ENCODE measurements at regions not wholly inside any gene's neighbourhood (a gene's known extent, or its start where the extent isn't known, plus 50 kb on each side); places are given as distances from the start of the nearest gene placed in this dataset.
"Not testable (repeated sequence)": the region's sequence is repeated elsewhere in the genome, so short reads cannot be mapped to it uniquely, and the experiment has no call there.

GRCh38 chr4:125591290-125591689 is 276.5 kb downstream of the FAT4 start:
- DNase-seq (ENCODE audit: low read depth) = no peak

GRCh38 chr4:125594056-125594602 is 279.4 kb downstream of the FAT4 start:
- DNase-seq (ENCODE audit: low read depth) = no peak

- DNase-seq (ENCODE audit: low read depth) = not testable (repeated sequence)
Measured at GRCh38 chr4:125605926-125606325, 291.2 kb downstream of the FAT4 start.

GRCh38 chr4:125620066-125620860 is 305.5 kb downstream of the FAT4 start:
- no peak for DNase-seq (ENCODE audit: low read depth)

DNA sequence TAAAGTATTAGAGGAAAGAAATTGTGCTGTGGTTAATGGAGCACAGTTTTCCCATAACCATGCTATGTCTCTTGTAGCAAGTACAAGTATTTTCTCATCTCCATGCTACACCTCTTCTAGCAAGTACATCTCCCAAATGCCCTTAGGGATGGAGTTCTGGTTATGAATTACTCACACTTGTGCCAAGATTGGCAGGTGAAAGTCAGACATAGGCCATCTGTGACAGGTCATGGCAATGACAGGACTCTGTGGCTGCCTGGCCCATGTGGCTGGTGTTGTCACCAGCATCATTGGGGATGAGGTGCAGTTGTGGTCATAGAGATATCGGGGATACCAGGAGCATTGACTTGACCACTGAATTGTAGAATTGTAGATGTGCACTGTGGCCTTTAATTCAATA is 310.2 kb downstream of the FAT4 start:
- no peak for DNase-seq (ENCODE audit: low read depth)

GRCh38 chr4:125626946-125627345 is 312.2 kb downstream of the FAT4 start:
- DNase-seq (ENCODE audit: low read depth) = no peak

DNA sequence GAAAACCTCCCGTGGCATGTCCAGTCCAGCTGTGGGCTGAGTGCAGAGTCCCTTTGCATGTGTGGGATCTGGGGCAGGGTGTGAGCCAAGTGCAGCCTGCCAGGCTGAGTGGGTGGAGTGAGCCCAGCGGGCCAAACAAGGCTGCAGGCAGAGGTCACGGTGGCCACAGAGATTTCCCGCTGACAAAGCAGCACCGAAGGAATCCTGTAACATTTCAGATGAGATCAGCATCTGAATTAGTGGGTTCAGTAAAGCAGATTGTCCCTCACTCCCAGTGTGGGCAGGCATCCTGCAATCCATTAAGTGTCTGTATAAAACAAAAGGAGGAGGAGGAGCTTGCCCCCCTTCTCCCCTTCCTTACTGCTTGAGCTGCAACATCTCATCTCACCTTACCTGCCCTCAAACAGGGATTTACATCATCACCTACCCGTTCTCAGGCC is 324.4 kb downstream of the FAT4 start:
- no peak for DNase-seq (ENCODE audit: low read depth)

DNA sequence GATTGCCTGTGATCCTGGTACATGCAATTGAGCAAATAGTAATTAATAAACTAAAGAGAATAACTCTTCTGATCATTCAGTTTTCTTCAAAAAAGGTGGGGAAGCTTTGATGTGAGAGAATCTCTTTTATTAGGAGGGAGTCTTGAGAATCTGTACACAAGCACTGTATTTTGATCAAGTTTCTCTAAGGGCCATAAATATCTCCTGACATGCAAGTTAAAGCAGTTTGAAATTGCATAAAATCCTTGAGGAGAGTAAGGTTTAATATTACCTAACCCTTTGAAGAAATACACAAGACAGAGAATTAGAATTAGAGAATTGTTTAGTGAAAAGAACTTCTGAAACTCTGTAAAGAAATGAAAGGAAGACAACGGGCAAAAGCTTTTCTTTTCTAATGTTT is 326.9 kb downstream of the FAT4 start:
- DNase-seq (ENCODE audit: low read depth) = no peak

- DNase-seq (ENCODE audit: low read depth) = no peak
Measured at GRCh38 chr4:125642645-125643044, 327.9 kb downstream of the FAT4 start.

GRCh38 chr4:125649452-125649851 is 334.7 kb downstream of the FAT4 start:
- DNase-seq (ENCODE audit: low read depth) = no peak

- DNase-seq (ENCODE audit: low read depth) = no peak
Measured at GRCh38 chr4:125650557-125650956, 335.8 kb downstream of the FAT4 start.

- DNase-seq (ENCODE audit: low read depth) = not testable (repeated sequence)
Measured at GRCh38 chr4:125651707-125652357, 337.1 kb downstream of the FAT4 start.

GRCh38 chr4:125658773-125659172 is 344.0 kb downstream of the FAT4 start:
- DNase-seq (ENCODE audit: low read depth) = no peak

DNA sequence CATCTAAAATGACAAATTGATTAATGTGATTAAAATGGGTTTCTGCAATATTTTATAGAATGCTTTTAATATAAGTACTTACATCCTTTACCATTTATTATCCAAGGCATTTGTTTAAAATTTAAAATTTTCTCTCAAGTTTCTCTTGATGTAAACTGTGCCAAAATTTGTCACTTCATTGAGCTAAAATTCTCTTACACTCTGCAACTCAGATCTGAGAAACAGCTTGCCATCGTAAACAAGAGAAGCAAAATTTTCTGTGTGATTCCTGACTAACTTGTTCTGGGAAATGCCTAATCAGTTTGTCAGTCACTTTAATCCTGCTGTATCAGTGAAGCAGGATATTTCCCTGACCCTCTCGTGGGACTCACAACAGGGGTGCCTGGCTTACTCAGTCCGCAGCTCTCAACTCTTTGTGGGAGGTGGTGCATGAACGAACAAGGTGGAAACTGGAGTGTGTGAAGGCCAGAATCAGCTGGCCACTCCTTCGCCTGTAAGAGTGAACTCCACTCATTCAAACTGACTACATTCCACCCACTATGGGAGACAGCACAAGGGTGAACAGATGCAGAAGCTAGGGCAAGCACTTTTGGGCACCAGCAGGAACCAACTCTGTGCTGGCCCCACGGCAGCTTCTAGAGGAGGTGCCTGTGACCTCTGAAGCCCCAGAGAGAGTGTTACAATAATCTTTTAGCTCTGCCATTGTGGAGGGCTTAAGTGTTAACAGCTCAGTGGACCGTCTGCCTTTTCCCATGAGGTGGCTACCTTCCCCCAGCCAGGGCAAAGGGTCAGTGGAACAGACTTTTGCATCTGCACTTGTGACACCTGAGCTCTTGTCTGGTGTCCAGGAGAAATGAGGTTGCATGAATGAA is 349.4 kb downstream of the FAT4 start:
- no peak for DNase-seq (ENCODE audit: low read depth)

DNA sequence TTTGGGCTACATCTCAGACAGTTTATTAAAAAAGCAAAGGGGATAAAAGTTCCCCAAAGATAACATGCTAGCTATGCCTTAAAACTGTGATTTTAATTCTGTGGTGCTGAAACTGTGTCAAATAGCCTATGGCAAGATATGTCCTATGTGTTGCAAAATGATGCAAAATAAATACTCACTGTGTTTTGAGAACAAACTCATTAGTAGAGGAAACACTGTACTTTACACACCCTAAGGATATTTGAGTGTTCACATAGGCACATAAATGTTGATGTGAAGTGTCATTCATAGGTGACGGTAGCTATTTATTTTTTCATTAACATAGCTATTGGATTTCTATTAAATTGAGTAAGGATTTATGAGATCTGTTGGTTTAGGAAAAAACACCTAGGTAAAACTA is 351.9 kb downstream of the FAT4 start:
- DNase-seq (ENCODE audit: low read depth) = no peak

DNA sequence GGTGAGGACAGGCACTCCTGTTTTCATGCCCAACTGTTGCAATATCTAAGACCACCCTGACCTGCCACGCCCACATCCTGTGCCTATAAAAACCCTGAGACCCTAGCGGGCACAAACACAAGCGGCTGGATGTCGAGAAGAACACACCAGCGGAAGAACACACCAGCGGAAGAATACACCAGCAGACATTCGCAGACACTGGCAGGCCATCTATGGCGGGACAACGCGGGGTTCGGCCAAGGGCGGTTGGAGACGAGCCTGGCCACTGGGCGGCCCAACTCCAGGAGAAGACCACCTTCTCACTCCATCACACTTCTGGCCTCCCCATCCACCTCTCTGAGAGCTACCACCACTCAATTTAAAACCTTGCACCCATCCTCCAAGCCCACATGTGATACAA is 361.4 kb downstream of the FAT4 start:
- DNase-seq (ENCODE audit: low read depth) = no peak

GRCh38 chr4:125676583-125676982 is 361.8 kb downstream of the FAT4 start:
- DNase-seq (ENCODE audit: low read depth) = no peak

- DNase-seq (ENCODE audit: low read depth) = no peak
Measured at GRCh38 chr4:125677665-125678307, 363.0 kb downstream of the FAT4 start.

DNA sequence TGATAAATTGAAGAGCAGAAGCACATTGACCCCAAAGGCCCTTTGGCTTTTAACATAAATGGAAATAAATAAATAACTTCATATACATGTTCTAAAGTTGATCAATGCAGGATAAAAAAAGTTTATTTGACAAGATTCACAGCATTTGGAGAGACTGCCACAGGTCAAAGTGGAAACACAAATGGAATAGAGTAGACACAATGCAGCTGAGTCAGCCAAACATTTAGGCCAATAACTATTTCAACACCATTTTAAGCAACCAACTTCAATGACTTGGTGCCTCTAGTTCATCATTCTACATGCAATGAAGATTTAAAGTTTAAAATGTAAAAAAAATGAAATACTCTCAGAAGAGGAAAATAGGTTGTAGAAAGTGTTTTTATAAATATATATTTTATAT is 365.2 kb downstream of the FAT4 start:
- DNase-seq (ENCODE audit: low read depth) = no peak

GRCh38 chr4:125681240-125681639 is 366.5 kb downstream of the FAT4 start:
- DNase-seq (ENCODE audit: low read depth) = no peak

DNA sequence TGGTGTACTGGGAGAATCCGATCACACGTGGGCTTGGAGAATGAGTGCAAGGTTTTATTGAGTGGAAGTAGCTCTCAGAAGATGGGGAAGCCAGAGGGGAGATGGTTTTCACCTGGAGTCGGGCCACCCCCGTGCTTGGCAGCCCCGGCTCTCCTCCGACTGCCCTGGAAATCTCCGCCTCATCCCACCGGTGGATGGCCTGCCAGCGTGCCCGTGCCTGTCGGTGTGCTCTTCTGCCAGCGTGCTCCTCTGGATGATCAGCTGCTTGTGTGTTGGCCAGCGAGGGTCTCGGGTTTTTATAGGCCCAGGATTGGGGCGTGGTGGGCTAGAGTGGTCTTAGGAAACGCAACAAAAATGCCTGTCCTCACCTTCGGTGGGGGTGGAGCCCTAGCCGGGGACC is 368.0 kb downstream of the FAT4 start:
- DNase-seq (ENCODE audit: low read depth) = no peak

DNA sequence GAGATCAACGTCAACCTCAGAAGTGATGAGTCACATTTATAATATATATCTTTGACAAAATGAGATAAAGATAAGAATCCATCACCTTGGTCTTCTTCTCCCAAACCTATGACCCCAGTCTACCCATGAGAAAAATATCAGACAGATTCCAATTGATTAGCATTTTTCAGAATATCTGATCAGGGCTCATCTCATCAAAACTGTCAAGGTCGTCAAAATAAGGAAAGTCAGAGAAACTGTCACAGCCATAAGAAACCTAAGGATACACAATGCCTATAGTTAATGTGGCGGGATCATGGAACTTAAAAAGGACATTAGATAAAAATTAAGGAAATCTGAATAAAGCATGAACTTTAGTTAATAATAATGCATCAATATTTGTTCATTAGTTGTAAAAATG is 374.1 kb downstream of the FAT4 start:
- no peak for DNase-seq (ENCODE audit: low read depth)

Measured in GM04504 (cell line).